ENCODE measurements at regions not wholly inside any gene's neighbourhood (a gene's known extent, or its start where the extent isn't known, plus 50 kb on each side); places are given as distances from the start of the nearest gene placed in this dataset.

DNA sequence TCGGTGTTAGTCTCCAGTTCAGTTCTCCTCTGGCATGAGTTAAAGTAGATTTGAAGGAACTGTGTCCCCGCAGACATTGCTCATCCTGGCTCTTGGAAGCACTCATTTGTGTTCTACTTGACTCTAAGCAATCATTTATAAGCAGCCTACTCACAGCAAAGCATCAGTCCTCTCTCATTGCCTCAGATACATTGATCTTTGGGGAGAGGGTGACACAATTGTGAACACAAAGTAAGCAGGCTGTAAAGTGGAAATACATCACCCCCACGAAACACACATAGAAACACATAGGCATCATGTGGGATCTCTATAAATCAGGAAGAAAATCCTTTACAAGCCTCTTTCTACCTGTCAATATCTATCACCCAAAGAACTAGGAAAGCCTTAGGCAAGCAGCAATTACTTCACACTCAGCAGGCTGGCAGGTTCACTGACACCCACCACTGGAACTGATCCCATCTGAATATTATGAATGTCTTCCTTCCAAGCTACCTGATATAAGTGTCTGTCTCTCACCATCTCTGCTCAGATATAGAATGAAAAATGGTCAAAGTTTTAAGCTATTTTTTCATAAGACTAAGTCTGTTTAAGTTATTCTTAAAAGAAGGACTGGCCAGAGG is 675.8 kb downstream of the HACE1 start:
- DNase-seq, result no peak

DNA sequence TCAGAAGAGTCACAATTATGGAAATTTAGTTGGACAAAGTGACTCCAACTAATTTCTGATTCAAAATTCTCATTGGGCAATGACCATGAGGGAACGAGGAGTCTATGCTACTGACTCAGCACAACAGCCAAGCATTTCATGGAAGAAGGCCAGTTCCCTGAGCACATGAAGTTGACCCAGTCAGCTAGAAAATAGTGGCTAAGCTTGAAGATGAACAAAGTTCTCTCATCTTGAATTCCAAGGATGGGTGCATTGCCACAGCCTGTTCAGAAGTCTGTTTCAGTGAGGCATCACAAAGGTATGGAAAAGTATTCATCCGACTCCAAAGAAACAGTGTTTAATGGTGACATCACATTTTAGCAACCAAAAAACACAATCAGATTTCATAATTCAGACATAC is 676.9 kb downstream of the HACE1 start:
- no peak for DNase-seq

DNA sequence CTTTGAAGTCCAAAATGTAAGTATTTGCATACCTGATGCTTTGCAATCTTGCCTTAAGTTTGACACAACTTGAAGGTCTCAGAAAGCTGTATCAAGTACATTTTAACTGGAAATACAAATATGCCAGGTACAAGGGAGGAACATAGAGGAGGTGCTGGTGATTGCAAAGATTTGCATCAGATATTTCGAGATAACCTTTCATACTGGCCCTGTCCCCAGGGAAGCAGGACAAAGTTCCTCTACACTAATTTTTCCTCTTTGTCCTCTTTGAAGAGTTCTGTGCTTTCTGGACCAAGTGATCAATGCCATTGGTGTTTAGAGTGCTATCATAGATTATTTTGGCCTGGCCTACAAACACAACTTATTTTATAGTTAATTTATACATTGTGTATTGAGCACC is 686.1 kb downstream of the HACE1 start:
- DNase-seq, result no peak

DNA sequence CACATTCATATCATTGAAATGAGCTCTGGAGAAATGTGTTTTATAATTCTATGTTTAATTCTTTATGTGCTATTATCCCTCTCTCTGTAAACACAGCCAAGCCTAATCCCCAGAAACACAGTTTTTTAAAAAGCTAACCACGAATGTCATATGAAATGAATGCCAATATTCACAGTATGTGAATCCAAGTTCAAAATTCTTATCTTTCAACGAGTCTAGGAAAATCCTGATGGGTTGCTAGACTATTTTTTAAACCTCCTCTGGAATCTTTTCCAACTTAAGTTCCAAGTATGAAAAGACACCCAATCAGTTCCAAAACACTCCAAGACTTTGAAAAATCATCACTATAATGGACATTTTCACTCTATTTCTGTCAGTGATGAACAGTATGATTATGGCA is 689.3 kb downstream of the HACE1 start:
- no peak for DNase-seq

DNA sequence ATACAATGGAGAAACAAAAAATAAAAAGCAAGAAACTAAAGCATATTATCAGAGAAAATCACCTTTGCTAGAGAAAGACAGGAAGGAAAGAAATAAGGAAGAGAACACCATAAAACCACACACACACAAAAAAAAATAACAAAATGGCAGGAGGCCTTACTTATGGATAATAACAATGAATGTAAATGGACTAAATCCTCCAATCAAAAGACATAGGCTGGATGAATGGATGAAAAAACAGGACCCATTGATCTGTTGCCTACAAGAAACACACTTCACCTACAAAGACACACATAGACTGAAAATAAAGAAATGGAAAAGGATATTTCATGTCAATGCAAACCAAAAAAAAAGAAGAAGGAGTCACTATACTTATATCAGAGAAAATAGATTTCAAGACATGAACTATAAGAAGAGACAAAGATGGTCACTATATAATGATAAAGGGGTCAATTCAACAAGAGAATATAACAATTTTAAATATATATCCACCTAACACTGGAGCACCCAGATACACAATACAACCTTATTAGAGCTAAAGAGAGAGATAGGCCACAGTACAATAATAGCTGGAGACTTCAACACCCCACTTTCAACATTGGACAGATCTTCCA is 693.6 kb downstream of the HACE1 start:
- no peak for DNase-seq

DNA sequence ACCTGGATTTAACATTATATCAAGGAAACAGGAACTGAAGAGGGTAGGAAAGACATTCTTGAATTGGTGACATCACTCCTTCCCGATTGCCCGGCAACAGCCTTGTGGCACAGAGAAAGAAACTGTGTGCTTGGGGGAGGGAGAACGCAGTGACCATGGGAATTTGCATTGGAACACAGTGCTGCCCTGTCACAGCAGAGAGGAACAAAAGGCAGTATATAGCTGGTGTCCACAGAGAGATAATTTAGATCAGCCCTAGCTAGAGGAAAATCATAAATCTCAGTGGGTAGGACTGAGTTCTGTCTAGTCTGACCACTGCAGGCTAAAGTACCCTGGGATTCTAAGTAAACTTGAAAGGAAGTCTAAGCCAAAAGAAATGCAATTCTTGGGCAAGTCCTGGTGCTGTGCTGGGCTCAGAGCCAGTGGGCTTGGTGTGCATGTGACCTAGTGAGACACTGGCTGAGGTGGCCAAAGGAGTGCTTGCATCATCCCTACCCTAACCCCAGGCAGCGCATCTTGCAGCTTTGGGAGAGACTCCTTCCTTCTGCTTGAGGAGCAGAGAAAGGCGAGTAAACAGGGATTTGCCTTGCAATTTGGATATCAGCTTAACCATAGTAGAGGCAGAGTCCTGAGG is 697.6 kb downstream of the HACE1 start:
- no peak for DNase-seq

DNA sequence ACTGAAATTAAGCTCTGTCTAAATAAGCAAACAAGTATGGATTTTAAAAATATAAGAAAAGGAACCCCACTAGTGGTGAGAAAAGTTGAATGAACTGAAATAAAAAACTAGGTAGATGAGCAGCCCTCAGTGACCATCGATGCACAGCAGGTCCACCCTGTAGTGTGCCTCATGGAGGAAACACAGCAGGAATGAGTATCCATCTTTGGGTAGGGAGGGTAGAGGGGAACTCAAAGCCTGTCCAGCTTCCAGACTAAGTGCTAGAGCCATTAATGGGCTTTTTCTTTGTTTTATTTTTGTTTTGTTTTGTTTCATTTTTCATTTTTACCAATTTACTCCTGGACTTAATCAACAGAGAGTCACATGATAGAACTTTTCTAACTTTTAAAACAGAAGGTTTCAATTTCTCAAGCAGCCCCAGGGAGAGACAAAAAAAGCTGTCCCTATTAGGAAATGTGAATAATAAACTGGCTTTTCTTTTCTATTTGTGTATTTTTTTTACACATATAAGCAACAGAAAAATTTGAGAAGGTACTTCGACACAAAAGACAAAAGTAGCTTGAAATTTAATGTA is 700.6 kb downstream of the HACE1 start:
- no peak for DNase-seq

DNA sequence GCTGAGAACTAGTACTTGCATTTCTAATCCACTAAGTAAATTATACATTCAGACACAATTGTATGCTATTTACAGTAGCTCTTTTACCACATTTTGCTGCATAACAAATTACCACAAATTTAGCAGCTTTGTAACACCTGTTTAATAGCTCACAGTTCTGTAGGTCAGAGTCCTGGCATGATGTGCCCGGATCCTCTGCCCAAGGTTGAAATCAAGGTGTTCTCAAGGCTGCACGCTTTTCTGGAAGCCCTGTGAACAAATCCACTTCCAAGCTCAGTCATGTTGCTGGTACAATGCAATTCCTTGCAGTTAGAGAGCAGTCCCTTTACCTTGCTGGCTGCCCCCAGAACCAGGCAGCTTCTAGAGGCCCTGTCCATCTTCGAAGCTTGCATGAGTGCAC is 716.0 kb downstream of the HACE1 start:
- DNase-seq, result no peak

DNA sequence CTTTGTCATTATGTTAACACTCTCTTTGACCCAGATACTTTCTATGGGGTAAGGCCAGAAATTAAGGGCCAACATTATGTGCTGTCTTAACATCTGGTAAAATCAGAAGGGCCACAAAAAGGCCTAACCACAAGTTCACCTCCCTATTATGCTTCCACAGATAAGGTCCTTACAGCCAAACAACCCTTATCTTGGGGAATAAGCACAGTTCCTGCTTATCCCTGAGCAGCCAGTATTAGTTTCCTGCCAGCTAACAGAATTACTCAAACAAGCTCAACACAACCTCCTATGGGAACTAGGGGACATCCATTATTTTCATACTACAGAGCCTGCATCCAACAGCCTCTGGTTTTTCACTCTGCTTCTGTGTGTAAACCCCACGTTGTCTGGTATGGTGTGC is 724.8 kb downstream of the HACE1 start:
- no peak for DNase-seq

DNA sequence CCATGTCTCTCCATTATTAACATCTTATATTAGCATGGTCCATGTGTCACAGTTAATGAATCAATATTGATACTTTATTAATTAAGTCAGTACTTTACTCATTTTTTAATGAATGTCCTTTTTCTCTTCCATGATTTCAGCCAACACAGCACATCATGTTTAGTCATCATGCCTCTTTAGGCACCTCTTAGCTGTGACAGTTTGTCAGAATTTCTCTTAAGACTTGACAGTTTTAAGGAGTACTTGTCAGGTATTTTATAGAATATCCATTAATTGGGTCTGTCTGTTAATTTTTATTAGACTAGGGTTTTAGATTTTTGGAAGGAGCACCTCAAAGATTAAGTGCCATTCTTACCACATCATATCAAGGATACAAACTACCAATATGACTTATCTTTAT is 729.4 kb downstream of the HACE1 start:
- no peak for DNase-seq

DNA sequence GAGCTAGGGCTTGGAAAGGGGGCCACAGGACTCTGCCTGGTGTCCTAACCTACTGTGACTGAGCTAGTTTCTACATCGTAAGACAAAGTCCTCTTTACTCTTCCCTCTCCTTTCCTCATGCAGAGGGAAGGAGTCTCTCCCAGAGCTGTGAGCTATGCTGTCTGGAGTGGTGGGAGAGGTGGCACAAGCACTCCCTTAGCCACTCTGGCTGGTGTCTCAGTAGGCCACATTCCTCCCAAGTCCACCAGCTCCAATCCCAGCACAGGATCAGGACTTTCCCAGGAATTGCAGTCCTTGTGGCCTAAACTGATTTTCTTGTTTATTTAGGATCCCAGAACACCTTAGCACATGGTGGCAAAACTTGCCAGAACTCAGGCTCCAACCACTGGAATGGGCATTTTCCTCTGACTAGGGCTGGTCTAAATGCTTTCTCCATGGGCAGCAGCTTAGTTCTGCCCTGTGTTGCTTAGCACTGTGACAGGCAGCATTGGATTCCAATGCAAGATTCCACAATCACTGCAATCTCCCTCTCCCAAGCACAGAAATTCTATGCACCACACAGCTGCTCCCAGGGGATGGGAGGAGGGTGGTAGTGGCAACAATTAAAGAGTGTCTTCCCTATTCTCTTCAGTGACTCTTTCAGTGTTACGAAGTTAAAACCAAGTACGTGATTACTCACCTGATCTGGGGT is 733.3 kb downstream of the HACE1 start:
- no peak for DNase-seq

DNA sequence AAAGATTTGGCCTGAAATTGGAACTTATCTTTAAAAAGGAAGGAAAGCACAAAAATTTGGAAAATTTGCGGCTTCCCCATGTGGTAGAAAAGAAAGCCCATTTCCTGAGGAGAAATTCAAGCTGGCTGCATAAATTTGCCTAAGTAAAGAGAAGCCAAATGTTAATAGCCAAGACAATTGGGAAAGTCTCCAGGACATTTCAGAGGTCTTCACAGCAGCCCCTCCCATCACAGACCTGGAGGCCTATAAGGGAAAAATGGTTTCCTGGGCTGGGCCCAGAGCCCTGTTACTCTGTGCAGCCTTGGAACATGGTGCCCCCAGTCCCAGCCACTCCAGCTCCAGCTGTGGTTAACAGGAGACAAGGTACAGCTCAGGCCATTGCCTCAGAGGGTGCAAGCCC is 736.5 kb downstream of the HACE1 start:
- DNase-seq, result no peak

DNA sequence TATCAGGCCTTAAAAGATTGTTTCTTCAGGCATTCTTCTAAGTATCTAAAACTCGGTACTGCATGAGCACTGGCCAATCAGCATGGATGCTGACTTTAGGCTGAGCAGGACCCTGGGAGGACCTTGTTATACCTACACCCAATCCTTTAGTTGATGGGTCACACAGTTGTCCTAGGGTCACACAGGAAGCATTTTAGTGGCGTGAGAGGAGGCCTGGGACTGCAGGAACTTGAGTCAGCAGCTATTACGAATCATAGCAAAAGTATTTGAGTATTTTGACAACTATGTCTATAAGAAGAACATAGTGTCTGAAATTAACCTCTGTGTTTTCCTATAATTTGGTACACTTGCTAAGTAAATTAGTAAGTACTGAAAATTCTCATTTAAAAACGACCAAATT is 741.4 kb downstream of the HACE1 start:
- DNase-seq, result no peak

DNA sequence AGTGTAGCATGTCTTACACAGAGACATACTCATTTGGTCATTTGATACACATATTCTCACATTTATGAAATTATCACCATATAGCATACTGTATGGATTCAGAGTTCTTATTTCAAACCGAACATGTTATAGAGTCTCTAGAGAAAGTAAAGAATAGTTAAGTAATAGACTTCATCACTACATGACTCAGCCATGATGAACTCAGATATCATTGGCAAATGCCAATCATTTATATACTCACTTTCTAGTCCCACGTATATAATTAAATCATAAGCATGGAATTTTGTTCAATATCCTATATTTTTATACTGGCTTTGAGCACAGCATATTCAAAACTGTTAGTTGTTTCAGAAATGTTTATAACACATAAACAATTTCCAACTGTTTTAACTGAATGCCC is 749.9 kb downstream of the HACE1 start:
- no peak for DNase-seq

DNA sequence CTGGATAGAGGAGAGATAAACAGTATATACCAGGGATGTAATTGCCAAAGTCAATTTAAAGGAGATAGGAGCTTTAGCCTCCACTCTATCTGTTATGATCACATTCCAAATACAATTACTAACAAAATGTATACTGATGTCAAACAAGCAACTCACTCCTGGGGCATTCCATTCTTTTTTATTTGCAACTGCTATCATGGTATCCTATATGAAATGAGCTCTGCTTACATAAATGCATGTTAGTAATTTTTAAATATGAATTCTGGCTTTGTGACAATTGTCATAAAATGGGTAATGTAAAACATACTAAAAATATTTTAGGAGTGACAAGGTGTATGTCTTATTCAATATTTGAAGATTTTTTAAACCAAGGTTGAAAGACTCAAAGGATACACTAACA is 751.1 kb downstream of the HACE1 start:
- no peak for DNase-seq

DNA sequence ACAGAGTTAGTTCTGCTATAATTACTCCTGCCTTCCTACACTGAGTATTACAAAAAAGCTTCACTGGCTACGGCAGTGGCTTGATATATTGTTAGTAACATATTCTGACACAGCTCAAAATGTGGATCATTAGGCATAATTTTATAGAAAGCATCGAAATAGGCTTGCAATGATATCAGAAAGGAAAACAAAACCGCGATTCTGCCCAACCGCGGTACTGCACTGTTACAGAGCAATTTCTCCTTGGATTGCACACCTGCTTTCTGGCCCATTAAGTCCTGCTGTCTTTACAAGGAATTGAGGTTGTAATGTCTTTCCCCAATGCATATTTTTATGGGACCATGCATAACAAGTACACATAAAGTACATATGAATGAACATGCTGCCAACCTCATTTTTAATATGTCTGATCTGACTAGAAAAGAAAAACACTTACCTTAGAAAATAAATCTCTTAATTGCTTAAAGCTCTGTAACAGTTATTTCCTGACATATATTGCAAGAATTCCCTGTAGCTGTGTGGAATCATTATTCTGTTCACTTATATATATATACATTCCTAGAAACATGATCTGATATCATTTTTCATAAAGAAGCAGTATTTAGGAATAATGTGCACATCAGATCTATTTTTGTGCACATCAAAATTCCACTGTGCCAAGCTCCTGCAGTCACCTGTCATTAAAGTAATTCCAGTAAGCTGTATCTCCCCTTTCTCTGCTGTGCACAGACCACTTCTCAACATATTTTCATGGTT is 763.9 kb downstream of the HACE1 start:
- DNase-seq, result no peak

DNA sequence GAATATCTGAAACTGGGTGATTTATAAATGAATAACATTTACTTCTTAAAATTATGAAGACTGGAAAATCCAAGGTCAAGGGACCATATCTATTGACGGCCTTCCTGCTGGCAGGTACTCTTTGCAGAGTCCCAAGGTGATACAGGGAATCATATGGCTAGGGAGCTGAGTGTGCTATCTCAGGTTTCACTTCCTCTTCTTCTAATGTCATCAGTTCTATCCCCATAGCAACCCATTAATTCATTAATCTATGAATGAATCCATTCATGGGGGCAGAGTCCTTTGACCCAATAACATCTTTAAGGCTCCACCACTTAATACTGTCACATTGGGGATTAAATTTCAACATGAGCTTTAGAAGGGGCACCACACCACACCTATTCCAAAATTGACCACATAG is 772.0 kb downstream of the HACE1 start:
- DNase-seq, result no peak

DNA sequence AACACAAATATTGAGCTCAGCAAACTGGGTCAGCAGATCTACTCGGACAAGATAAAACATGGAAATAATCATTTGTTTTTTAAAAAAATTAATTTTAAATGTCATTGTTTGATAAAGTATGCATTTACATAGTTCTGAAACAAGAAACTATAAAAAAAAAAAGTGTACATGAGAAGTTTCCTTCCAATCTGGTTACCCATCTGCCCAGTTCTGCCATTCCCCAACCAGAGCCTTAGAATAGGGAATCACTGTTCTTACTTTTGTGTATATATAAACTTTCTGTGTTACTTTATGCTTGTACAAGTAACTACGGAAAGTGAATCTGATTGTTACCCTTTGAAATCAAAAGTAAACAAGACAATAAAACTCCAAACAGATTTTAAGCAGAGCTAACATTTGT is 791.4 kb downstream of the HACE1 start:
- DNase-seq, result no peak

DNA sequence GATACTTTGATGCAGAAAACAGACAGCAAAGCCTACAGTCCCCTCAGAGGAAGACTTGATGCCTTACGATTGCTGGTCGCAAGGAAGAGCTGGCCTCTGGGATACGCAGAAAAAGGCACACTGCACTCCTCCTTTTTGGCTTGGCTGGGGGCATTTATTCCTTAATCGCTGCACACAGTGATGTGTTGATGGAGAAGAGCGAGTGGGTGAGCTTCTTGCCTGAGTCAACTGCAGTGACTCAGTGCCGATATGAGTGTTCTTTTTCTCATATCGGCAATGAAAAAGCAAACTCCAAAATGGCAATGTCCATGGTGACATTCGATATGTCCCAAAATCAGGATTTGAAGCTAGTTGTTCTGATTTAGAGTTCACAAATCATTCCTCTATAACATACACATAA is 794.8 kb downstream of the HACE1 start:
- no peak for DNase-seq

DNA sequence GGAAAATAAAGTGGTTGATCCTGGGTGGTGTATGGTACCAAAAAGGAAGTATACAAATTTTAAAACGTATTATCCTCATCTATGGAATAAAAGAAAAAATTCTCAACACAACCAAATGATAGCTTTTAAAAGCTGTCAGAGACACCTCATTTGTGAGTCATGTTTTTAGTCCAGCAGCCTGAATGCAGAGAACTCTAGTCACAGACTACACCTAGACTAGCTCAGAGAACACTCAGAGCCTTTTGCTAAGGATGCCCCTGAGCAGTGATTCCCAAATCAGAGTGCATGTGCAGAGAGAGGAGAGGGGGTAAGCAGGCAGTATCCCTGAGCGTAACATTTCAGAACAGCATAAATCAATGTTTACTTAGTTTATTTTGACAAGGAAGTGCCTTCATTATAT is 809.3 kb downstream of the HACE1 start:
- DNase-seq, result no peak

DNA sequence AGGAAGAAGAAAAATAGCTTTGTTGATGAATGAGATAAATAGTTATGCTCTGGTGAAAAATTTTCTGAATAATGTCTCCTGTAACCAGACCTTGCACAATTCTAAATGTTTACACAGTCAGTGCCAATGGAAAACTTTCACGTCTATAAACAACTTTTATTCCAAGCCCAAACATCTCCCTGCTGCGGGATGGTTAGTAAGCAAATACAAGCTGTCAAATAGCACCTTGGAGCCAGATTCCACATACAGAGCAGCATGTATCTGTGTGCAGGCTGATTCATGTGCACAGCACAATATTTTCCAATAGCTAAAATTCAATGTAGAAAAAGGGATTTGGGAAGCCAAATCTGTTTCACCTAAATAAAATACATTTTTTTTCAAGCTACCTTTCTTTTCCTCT is 813.3 kb downstream of the HACE1 start:
- DNase-seq, result no peak

DNA sequence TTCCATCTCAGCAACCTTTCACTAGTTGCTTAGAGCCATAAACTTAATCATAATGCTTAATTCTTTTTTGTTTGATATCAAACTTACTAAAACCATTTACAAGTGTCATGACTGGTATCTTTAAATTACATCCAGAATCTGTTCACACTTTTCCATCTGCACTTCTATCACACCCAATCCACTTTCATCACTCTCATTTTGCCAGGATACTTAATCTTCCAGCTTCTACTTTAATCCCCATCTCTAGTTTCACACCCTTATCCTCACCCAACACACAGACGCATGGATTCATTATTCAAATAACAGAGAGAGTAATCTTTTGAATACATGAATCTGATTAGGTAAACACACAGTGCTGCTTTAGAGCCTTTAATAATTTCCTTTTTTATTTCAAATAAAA is 828.4 kb downstream of the HACE1 start:
- no peak for DNase-seq

DNA sequence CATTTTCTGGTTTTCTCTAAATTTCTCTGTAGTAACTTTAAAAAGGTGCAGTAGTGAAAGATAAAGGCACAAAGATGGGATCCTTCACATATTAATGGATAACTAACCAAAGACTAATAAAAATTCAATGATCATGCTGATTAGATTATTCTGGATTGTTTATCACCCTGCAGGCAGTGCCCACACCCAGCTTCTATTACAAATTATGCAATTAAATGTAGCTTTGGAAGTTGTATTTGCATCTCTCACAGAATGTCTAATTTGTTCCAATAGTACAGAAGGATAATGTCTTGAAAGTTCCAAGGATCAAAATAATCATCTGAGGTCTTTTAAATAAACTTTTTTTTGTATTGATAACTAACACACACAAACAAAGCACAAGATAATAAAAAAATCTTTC is 837.6 kb downstream of the HACE1 start:
- no peak for DNase-seq

Data from suppressor macrophage treated with lipopolysaccharide for 1 hour (primary cell).